DND-41 (cell line): ENCODE measurements at regions not wholly inside any gene's neighbourhood (a gene's known extent, or its start where the extent isn't known, plus 50 kb on each side); places are given as distances from the start of the nearest gene placed in this dataset.
"Not testable (repeated sequence)": the region's sequence is repeated elsewhere in the genome, so short reads cannot be mapped to it uniquely, and the experiment has no call there.

Experiments used
- ATAC-seq: fragments of 200-7000 bp; cut with Tn5 transposase; 3 replicates; pipeline ENCODE4 v1.9.1; 2021; ENCODE audit warnings: low read depth; ENCODE audit not compliant: insufficient read depth
- DNase-seq: peaks from one replicate; pipeline ENCODE4 v3.0.0-alpha.2; 2020
- H2AFZ ChIP-seq: 2 replicates; pipeline ENCODE4 v1.6.0; 2012; ENCODE audit warnings: low read depth, low read length
- H3K27ac ChIP-seq: 2 replicates; pipeline ENCODE4 v1.5.1; 2012; ENCODE audit warnings: low read length, inconsistent platforms
- H3K27me3 ChIP-seq: fragments of 200-600 bp; sonication (generic); 2 replicates; pipeline ENCODE4 v1.6.0; 2012; ENCODE audit warnings: low read length, mild to moderate bottlenecking, inconsistent platforms; ENCODE audit not compliant: insufficient read depth, poor library complexity
- H3K36me3 ChIP-seq: 2 replicates; pipeline ENCODE4 v1.5.1; 2012; ENCODE audit warnings: low read length, inconsistent platforms; ENCODE audit not compliant: insufficient read depth
- H3K4me1 ChIP-seq: 2 replicates; pipeline ENCODE4 v1.5.1; 2012; ENCODE audit warnings: mild to moderate bottlenecking, low read length; ENCODE audit not compliant: insufficient read depth
- H3K4me2 ChIP-seq: 2 replicates; pipeline ENCODE4 v1.6.0; 2012; ENCODE audit warnings: mild to moderate bottlenecking, moderate library complexity, low read length, inconsistent platforms; ENCODE audit not compliant: insufficient read depth
- H3K4me3 ChIP-seq, 2 experiments: fragments of 200-600 bp in 1 of 2; shearing (Covaris generic) in 1 of 2; 2 replicates each; pipeline ENCODE4 v1.5.1; 2012 to 2016; ENCODE audit warnings: inconsistent platforms in 2 of 2, low read length in 2 of 2, mild to moderate bottlenecking in 2 of 2, low read depth in 1 of 2, moderate library complexity in 1 of 2
- H3K79me2 ChIP-seq: 2 replicates; pipeline ENCODE4 v1.6.0; 2012; ENCODE audit warnings: low read length, inconsistent platforms; ENCODE audit not compliant: insufficient read depth
- H3K9ac ChIP-seq: 2 replicates; pipeline ENCODE4 v1.6.0; 2012; ENCODE audit warnings: low read depth, mild to moderate bottlenecking, inconsistent platforms, low read length, moderate library complexity
- H3K9me3 ChIP-seq: 2 replicates; pipeline ENCODE4 v1.5.1; 2012; ENCODE audit warnings: low read length, moderate library complexity, mild to moderate bottlenecking, inconsistent platforms; ENCODE audit not compliant: insufficient read depth, severe bottlenecking
- H4K20me1 ChIP-seq: 2 replicates; pipeline ENCODE4 v1.6.0; 2012; ENCODE audit warnings: low read length; ENCODE audit not compliant: insufficient read depth
- EZH2 ChIP-seq: IDR thresholded peaks from 3 replicates; pipeline ENCODE4 v1.6.1; 2012; ENCODE audit warnings: borderline replicate concordance, low read depth, mild to moderate bottlenecking, moderate library complexity, low read length, inconsistent platforms; ENCODE audit not compliant: severe bottlenecking
- TF ChIP-seq, protein P1 (sequence below): IDR thresholded peaks from 2 replicates; pipeline ENCODE4 v1.5.1; 2012; ENCODE audit warnings: borderline replicate concordance, low read length, moderate library complexity, mild to moderate bottlenecking; ENCODE audit not compliant: poor library complexity, severe bottlenecking; ENCODE audit errors: extremely low read depth

DNA sequence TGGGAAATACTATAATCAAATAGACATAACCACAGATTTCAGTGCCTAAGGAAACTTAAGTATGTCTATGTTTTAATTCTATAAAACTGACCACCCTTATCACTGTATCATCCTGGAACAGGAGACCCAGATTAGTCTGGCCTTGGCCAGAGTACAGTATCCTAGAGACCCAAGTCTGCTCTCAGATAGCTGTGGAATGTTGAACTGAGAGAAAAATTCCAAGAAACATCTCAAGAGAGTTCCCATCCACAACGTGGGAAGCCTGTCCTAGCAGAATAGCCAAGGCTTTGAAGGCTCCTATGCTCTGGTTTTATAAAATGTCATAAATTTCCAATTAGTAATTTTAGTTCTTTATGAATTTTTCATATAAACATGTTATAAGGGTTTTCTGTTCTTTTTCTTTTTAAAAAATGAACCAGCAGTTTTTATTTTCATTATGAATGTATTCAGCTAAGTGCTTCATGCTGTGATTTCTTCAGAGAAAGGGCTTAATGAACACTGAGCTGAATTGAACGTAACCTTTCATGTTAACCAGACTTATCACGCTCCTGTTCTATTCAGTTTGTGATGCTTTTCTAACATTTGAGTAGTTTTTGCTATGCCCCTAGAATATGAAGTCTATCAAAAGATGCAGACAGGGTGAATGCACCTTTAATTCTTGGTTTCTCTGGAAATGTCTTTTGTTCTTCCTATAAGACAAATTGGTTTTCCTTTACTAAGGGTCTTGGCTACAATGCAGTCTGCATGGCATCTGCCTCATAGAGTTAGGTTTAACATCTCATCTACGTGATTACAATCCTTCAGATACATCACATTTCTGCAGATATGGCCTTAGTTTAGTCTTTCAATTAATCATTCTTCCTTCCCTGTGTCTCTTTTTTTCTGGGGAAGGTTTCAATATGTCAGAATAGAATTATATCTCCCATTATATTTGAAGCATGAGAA, 230.8 kb downstream of the CYLC2 start:
- Histone ChIP-seq H3K27ac (no peak overlapping the region), H3K36me3 (no peaks in the 10 kb centered on the region), H3K79me2 (no peaks in the 10 kb centered on the region), H4K20me1 (no peaks in the 10 kb centered on the region), H3K9me3 (no peaks in the 10 kb centered on the region), H3K4me2 (no peak overlapping the region), H3K4me3 (no peak overlapping the region), H3K4me1 (no peaks in the 10 kb centered on the region), H2AFZ (no peak overlapping the region), H3K27me3 (no peaks in the 10 kb centered on the region), H3K9ac (no peak overlapping the region)
- TF ChIP-seq EZH2 = no peak
- TF ChIP-seq, protein P1, sequence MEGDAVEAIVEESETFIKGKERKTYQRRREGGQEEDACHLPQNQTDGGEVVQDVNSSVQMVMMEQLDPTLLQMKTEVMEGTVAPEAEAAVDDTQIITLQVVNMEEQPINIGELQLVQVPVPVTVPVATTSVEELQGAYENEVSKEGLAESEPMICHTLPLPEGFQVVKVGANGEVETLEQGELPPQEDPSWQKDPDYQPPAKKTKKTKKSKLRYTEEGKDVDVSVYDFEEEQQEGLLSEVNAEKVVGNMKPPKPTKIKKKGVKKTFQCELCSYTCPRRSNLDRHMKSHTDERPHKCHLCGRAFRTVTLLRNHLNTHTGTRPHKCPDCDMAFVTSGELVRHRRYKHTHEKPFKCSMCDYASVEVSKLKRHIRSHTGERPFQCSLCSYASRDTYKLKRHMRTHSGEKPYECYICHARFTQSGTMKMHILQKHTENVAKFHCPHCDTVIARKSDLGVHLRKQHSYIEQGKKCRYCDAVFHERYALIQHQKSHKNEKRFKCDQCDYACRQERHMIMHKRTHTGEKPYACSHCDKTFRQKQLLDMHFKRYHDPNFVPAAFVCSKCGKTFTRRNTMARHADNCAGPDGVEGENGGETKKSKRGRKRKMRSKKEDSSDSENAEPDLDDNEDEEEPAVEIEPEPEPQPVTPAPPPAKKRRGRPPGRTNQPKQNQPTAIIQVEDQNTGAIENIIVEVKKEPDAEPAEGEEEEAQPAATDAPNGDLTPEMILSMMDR = no peak
- ATAC-seq (no peak), DNase-seq (no peak)

DNA sequence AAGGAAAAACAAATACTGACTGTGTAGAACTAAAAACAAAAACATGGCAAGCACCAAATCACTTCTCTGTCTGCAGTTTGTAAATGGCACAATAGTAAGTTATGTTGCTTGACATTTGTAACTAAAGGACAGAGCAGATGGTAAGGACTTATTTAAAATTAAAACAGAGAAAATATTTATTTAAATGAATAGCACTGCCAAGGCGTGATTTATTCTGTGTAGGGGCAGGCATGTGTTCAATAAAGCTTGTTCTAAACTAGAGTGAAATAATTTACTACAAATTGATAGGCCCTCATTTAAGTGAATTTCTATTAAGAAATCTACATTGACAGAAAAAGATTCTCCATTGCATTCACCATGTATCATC, 231.5 kb downstream of the CYLC2 start:
- Histone ChIP-seq H3K27me3 (no peaks in the 10 kb centered on the region), H3K4me3 (no peak overlapping the region), H3K9ac (no peak overlapping the region), H3K9me3 (no peaks in the 10 kb centered on the region), H3K4me2 (no peak overlapping the region), H3K4me1 (no peaks in the 10 kb centered on the region), H2AFZ (no peak overlapping the region), H4K20me1 (no peaks in the 10 kb centered on the region), H3K79me2 (no peaks in the 10 kb centered on the region), H3K36me3 (no peaks in the 10 kb centered on the region), H3K27ac (no peak overlapping the region)
- ATAC-seq (no peak), DNase-seq (no peak)
- no peak for TF ChIP-seq EZH2
- TF ChIP-seq, protein P1 = no peak

DNA sequence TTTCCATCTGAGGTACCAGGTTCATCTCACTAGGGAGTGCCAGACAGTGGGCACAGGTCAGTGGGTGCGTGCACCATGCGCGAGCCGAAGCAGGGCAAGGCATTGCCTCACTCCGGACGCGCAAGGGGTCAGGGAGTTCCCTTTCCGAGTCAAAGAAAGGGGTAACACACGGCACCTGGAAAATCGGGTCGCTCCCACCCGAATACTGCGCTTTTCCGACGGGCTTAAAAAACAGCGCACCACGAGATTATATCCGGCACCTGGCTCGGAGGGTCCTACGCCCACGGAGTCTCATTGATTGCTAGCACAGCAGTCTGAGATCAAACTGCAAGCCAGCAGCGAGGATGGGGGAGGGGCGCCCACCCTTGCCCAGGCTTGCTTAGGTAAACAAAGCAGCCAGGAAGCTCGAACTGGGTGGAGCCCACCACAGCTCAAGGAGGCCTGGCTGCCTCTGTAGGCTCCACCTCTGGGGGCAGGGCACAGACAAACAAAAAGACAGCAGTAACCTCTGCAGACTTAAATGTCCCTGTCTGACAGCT, 242.5 kb downstream of the CYLC2 start:
- not testable (repeated sequence) for H3K36me3 ChIP-seq, H3K79me2 ChIP-seq, ATAC-seq, H3K27ac ChIP-seq, H3K4me3 ChIP-seq, H3K9me3 ChIP-seq, H4K20me1 ChIP-seq, H3K4me2 ChIP-seq, H2AFZ ChIP-seq, H3K9ac ChIP-seq, DNase-seq, H3K4me1 ChIP-seq, H3K27me3 ChIP-seq

- H3K4me2 ChIP-seq = no peak overlapping the region
- H3K4me3 ChIP-seq = no peak overlapping the region
- no peaks in the 10 kb centered on the region for H3K79me2 ChIP-seq
- H3K27ac ChIP-seq = no peak overlapping the region
- no peaks in the 10 kb centered on the region for H3K27me3 ChIP-seq
- no peaks in the 10 kb centered on the region for H4K20me1 ChIP-seq
- no peaks in the 10 kb centered on the region for H3K4me1 ChIP-seq
- DNase-seq (no peak), ATAC-seq (no peak)
- H3K9ac ChIP-seq = no peak overlapping the region
- TF ChIP-seq, protein P1 = no peak
- TF ChIP-seq EZH2 = no peak
- no peak overlapping the region for H2AFZ ChIP-seq
- no peaks in the 10 kb centered on the region for H3K36me3 ChIP-seq
- no peaks in the 10 kb centered on the region for H3K9me3 ChIP-seq
Measured at GRCh38 chr9:103242025-103242424, 246.9 kb downstream of the CYLC2 start.
